ENCODE measurements at regions not wholly inside any gene's neighbourhood (a gene's known extent, or its start where the extent isn't known, plus 50 kb on each side); places are given as distances from the start of the nearest gene placed in this dataset.
"Not testable (repeated sequence)": the region's sequence is repeated elsewhere in the genome, so short reads cannot be mapped to it uniquely, and the experiment has no call there.

- no peaks in the 10 kb centered on the region for H3K9me3 ChIP-seq
- intact Hi-C loops (cut with DNase I): no loop called here
- no peaks in the 10 kb centered on the region for H3K27me3 ChIP-seq
- no peak for TF ChIP-seq CTCF (IDR thresholded peaks at IDR 0.05)
- H3K4me3 ChIP-seq: no peak overlapping the region
- no peak overlapping the region for H3K9ac ChIP-seq (ENCODE audit: low read depth in 2 of 2, low read length in 2 of 2)
- H3K27ac ChIP-seq: no peak overlapping the region
- no peak for DNase-seq
- H3K4me1 ChIP-seq: no peaks in the 10 kb centered on the region
- H3K36me3 ChIP-seq: no peaks in the 10 kb centered on the region
Measured at GRCh38 chr6:112526594-112526993, 179.5 kb downstream of the RFPL4B start.

- H3K4me3 ChIP-seq; intact Hi-C loops (cut with DNase I); H3K9me3 ChIP-seq; H3K9ac ChIP-seq (ENCODE audit: low read depth in 2 of 2, low read length in 2 of 2); H3K36me3 ChIP-seq; H3K27ac ChIP-seq; DNase-seq; H3K4me1 ChIP-seq; H3K27me3 ChIP-seq: not testable (repeated sequence)
Measured at GRCh38 chr6:112528306-112528705, 181.2 kb downstream of the RFPL4B start.

- no peaks in the 10 kb centered on the region for H3K27me3 ChIP-seq
- no peak for TF ChIP-seq CTCF (IDR thresholded peaks at IDR 0.05)
- H3K36me3 ChIP-seq: no peaks in the 10 kb centered on the region
- H3K4me1 ChIP-seq: no peaks in the 10 kb centered on the region
- intact Hi-C loops (cut with DNase I): no loop called here
- H3K9ac ChIP-seq (ENCODE audit: low read depth in 2 of 2, low read length in 2 of 2): no peak overlapping the region
- H3K4me3 ChIP-seq: no peak overlapping the region
- no peaks in the 10 kb centered on the region for H3K9me3 ChIP-seq
- DNase-seq: no peak
- H3K27ac ChIP-seq: no peak overlapping the region
Measured at GRCh38 chr6:112535816-112536215, 188.7 kb downstream of the RFPL4B start.

- no peak for TF ChIP-seq CTCF (IDR thresholded peaks at IDR 0.05)
- Histone ChIP-seq H3K27ac (no peak overlapping the region), H3K27me3 (no peaks in the 10 kb centered on the region)
Measured at GRCh38 chr6:112539355-112539754, 192.2 kb downstream of the RFPL4B start.

GRCh38 chr6:112541847-112542246 lies 194.7 kb downstream of the RFPL4B start:
- H3K9ac ChIP-seq (ENCODE audit: low read depth in 2 of 2, low read length in 2 of 2); H3K27me3 ChIP-seq; H3K4me1 ChIP-seq; H3K9me3 ChIP-seq; H3K27ac ChIP-seq; H3K36me3 ChIP-seq; intact Hi-C loops (cut with DNase I); H3K4me3 ChIP-seq: not testable (repeated sequence)
- peak; percentile 18 for DNase-seq

More at GRCh38 chr6:112539355-112539754, 192.2 kb downstream of the RFPL4B start:
- Histone ChIP-seq H3K9me3 (no peaks in the 10 kb centered on the region), H3K9ac (ENCODE audit: low read depth in 2 of 2, low read length in 2 of 2) (no peak overlapping the region), H3K4me3 (no peak overlapping the region), H3K4me1 (no peaks in the 10 kb centered on the region), H3K36me3 (no peaks in the 10 kb centered on the region)
- intact Hi-C loops (cut with DNase I): no loop called here
- no peak for DNase-seq

- intact Hi-C loops (cut with DNase I); H3K4me1 ChIP-seq; H3K27me3 ChIP-seq; H3K9ac ChIP-seq (ENCODE audit: low read depth in 2 of 2, low read length in 2 of 2); DNase-seq; H3K4me3 ChIP-seq; H3K36me3 ChIP-seq; H3K27ac ChIP-seq; H3K9me3 ChIP-seq: not testable (repeated sequence)
Measured at GRCh38 chr6:112547321-112548085, 200.4 kb downstream of the RFPL4B start.

GRCh38 chr6:112549749-112550148 lies 202.6 kb downstream of the RFPL4B start:
- H3K4me3 ChIP-seq: no peak overlapping the region
- H3K27ac ChIP-seq: no peak overlapping the region
- H3K4me1 ChIP-seq: no peaks in the 10 kb centered on the region
- no peaks in the 10 kb centered on the region for H3K36me3 ChIP-seq
- intact Hi-C loops (cut with DNase I): no loop called here
- H3K9ac ChIP-seq (ENCODE audit: low read depth in 2 of 2, low read length in 2 of 2): no peak overlapping the region
- H3K9me3 ChIP-seq: no peaks in the 10 kb centered on the region
- no peak for DNase-seq
- TF ChIP-seq CTCF (IDR thresholded peaks at IDR 0.05): no peak
- no peaks in the 10 kb centered on the region for H3K27me3 ChIP-seq
